RKO (cell line): ENCODE measurements at regions not wholly inside any gene's neighbourhood (a gene's known extent, or its start where the extent isn't known, plus 50 kb on each side); places are given as distances from the start of the nearest gene placed in this dataset.
"Not testable (repeated sequence)": the region's sequence is repeated elsewhere in the genome, so short reads cannot be mapped to it uniquely, and the experiment has no call there.

Source experiments
- DNase-seq: peaks from one replicate; pipeline ENCODE4 v3.0.0-alpha.2; 2016; ENCODE audit warnings: low spot score

- not testable (repeated sequence) for DNase-seq
Measured at GRCh38 chr7:55743454-55743717, 119.2 kb downstream of the SEPTIN14 start.

GRCh38 chr7:55742651-55743453 lies 119.7 kb downstream of the SEPTIN14 start:
- DNase-seq = not testable (repeated sequence)

GRCh38 chr7:55741721-55742631 lies 120.6 kb downstream of the SEPTIN14 start:
- not testable (repeated sequence) for DNase-seq

- not testable (repeated sequence) for DNase-seq
Measured at GRCh38 chr7:55740633-55741250, 121.8 kb downstream of the SEPTIN14 start.

GRCh38 chr7:55740053-55740452 lies 122.5 kb downstream of the SEPTIN14 start:
- DNase-seq = not testable (repeated sequence)

GRCh38 chr7:55736641-55737221 lies 125.8 kb downstream of the SEPTIN14 start:
- not testable (repeated sequence) for DNase-seq

- no peak for DNase-seq
Measured at GRCh38 chr7:55733241-55734140, 129.1 kb downstream of the SEPTIN14 start.

- DNase-seq = no peak
Measured at GRCh38 chr7:55731931-55732330, 130.6 kb downstream of the SEPTIN14 start.

- no peak for DNase-seq
Measured at GRCh38 chr7:55730197-55730596, 132.4 kb downstream of the SEPTIN14 start.

- DNase-seq = no peak
Measured at GRCh38 chr7:55723621-55723941, 139.0 kb downstream of the SEPTIN14 start.

GRCh38 chr7:55722874-55723620 lies 139.5 kb downstream of the SEPTIN14 start:
- not testable (repeated sequence) for DNase-seq

- DNase-seq = not testable (repeated sequence)
Measured at GRCh38 chr7:55721004-55721403, 141.5 kb downstream of the SEPTIN14 start.

GRCh38 chr7:55715247-55715867 lies 143.1 kb upstream of the VOPP1 start:
- DNase-seq = not testable (repeated sequence)

GRCh38 chr7:55714370-55714769 lies 142.1 kb upstream of the VOPP1 start:
- DNase-seq = not testable (repeated sequence)

GRCh38 chr7:55710312-55710711 lies 138.0 kb upstream of the VOPP1 start:
- not testable (repeated sequence) for DNase-seq

- DNase-seq = not testable (repeated sequence)
Measured at GRCh38 chr7:55708028-55708427, 135.7 kb upstream of the VOPP1 start.

- not testable (repeated sequence) for DNase-seq
Measured at GRCh38 chr7:55707410-55707809, 135.1 kb upstream of the VOPP1 start.

GRCh38 chr7:55706451-55707195 lies 134.3 kb upstream of the VOPP1 start:
- DNase-seq = not testable (repeated sequence)

GRCh38 chr7:55705728-55706450 lies 133.6 kb upstream of the VOPP1 start:
- not testable (repeated sequence) for DNase-seq
